Stomach (tissue), 8 donors: ENCODE measurements at regions not wholly inside any gene's neighbourhood (a gene's known extent, or its start where the extent isn't known, plus 50 kb on each side); places are given as distances from the start of the nearest gene placed in this dataset.

Experiments
- DNase-seq, 2 donors: peaks; one replicate each; pipeline versions ENCODE4 v3.0.0 to v3.0.0-alpha.2; 2013 to 2019
- H3K27ac ChIP-seq, 5 donors: fragments of 200-600 bp in 4 of 5; sonication (generic) in 4 of 5; one replicate each; pipeline ENCODE4 v1.5.1; 2013 to 2019; ENCODE audit warnings: mild to moderate bottlenecking in 1 of 5, moderate library complexity in 1 of 5
- H3K27me3 ChIP-seq, 3 donors: fragments of 200-600 bp; sonication (generic); one replicate each; pipeline ENCODE4 v1.5.1; 2017 to 2019; ENCODE audit warnings: mixed run types in 1 of 3
- H3K36me3 ChIP-seq, 4 donors: fragments of 200-600 bp; sonication (generic); 1 replicate in 3 of 4; 2 replicates in 1 of 4; pipeline ENCODE4 v1.5.1; 2016 to 2019
- H3K4me1 ChIP-seq, 4 donors: fragments of 200-600 bp; sonication (generic); one replicate each; pipeline ENCODE4 v1.5.1; 2016 to 2019
- H3K4me3 ChIP-seq, 4 donors: fragments of 200-600 bp; sonication (generic) in 3 of 4; one replicate each; pipeline ENCODE4 v1.5.1; 2016 to 2019; ENCODE audit warnings: mild to moderate bottlenecking in 1 of 4
- H3K9me3 ChIP-seq, 4 donors: fragments of 200-600 bp; sonication (generic); one replicate each; pipeline ENCODE4 v1.5.1; 2016 to 2019
- EP300 ChIP-seq: sonication (generic); formaldehyde crosslinking; IDR thresholded peaks from one replicate; pipeline ENCODE4 v1.6.1; 2017; ENCODE audit warnings: antibody characterized with exemption
- POLR2A ChIP-seq, 4 donors: fragments of 450-650 bp; IDR thresholded peaks; one replicate each; pipeline ENCODE4 v1.6.1; 2016; ENCODE audit warnings: antibody characterized with exemption in 4 of 4, control low read depth in 2 of 4, mild to moderate bottlenecking in 1 of 4, moderate library complexity in 1 of 4
- POLR2AphosphoS5 ChIP-seq, 3 donors: sonication (generic); formaldehyde crosslinking; IDR thresholded peaks; one replicate each; pipeline ENCODE4 v1.6.1; 2016; ENCODE audit warnings: antibody characterized with exemption in 3 of 3
- WGBS, 5 donors: extraction: QIAGEN DNeasy Blood & Tissue Kit in 3 of 5; methylation state at CpG; one replicate each; pipeline versions ENCODE4 v1.1.5 to v1.1.7; 2013 to 2018; 5-methylcytosine and 5-hydroxymethylcytosine counted together
- intact Hi-C: fragments of 100-400 bp; cut with DNase I; formaldehyde crosslinking; loops from one replicate; pipeline ENCODE4 v1.15.1; 2023; ENCODE audit warnings: low total_unique reads
- TF ChIP-seq, protein P1 (sequence below), 7 experiments: fragments of 450-650 bp in 4 of 7; fragments of 200-600 bp in 3 of 7; sonication (generic) in 3 of 7; IDR thresholded peaks; one replicate each; pipeline ENCODE4 v1.5.1; 2016 to 2019; ENCODE audit warnings: antibody characterized with exemption in 7 of 7, control low read depth in 2 of 7, mild to moderate bottlenecking in 1 of 7
- donor health status: healthy with polysubstance abuse.
- donor health status: Bipolar disorder and iron deficiency.
- donor health status: healthy.

DNA sequence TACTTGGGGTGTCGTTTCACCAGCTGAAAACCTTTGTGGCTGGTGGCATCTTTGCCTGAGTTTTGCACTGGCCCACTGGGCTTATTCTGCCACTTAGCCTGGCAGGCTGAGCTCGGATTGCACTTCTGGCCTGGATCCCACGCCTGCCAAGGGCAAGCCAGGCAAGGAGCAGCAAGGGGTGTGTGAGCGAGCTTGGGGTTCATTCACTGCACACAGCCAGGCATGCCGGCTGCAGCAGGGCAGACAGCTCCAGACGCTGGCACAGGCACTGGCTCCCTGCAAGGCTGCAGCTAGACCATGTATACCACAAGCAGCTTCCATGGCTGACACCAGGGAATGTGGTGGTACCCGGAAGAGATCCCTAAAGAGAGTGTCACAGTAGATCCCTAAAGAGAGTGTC lies 476.3 kb downstream of the EPHA5 start:
- TF ChIP-seq, protein P1, sequence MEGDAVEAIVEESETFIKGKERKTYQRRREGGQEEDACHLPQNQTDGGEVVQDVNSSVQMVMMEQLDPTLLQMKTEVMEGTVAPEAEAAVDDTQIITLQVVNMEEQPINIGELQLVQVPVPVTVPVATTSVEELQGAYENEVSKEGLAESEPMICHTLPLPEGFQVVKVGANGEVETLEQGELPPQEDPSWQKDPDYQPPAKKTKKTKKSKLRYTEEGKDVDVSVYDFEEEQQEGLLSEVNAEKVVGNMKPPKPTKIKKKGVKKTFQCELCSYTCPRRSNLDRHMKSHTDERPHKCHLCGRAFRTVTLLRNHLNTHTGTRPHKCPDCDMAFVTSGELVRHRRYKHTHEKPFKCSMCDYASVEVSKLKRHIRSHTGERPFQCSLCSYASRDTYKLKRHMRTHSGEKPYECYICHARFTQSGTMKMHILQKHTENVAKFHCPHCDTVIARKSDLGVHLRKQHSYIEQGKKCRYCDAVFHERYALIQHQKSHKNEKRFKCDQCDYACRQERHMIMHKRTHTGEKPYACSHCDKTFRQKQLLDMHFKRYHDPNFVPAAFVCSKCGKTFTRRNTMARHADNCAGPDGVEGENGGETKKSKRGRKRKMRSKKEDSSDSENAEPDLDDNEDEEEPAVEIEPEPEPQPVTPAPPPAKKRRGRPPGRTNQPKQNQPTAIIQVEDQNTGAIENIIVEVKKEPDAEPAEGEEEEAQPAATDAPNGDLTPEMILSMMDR (IDR thresholded peaks at IDR 0.05), result no peak
- TF ChIP-seq POLR2A (IDR thresholded peaks at IDR 0.05) (no peak), EP300 (no peak), POLR2AphosphoS5 (IDR thresholded peaks at IDR 0.05) (no peak)
- no peak for DNase-seq
- no peaks in the 10 kb centered on the region for H3K36me3 ChIP-seq
- WGBS, 5 donors, result 76 to 90% (median 79%) methylated on average over 4 to 7 of the region's 7 CpGs
- no peaks in the 10 kb centered on the region for H3K27me3 ChIP-seq
- no peaks in the 10 kb centered on the region for H3K4me1 ChIP-seq
- no peaks in the 10 kb centered on the region for H3K9me3 ChIP-seq
- H3K27ac ChIP-seq, result no peak overlapping the region
- intact Hi-C loops, result no loop called here
- no peak overlapping the region for H3K4me3 ChIP-seq

DNA sequence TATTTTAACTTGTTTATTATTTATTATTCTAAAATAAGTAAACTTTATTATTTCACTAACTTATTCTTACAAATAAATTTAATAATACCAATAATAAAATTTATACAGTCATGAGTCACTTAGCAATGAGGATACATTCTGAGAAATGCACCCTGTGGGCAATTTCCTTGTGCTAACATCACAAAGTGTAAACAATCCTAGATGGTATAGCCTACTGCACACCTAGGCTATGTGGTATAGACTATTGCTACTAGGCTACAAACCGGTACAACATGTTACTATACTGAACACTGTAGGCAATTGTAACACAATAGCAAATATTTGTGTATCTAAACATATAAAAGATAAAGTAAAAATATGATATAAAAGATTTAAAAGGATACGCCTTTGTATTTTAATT lies 479.5 kb downstream of the EPHA5 start:
- intact Hi-C loops, result no loop called here
- TF ChIP-seq, protein P1 (IDR thresholded peaks at IDR 0.05), result no peak
- TF ChIP-seq EP300 (no peak), POLR2A (IDR thresholded peaks at IDR 0.05) (no peak), POLR2AphosphoS5 (IDR thresholded peaks at IDR 0.05) (no peak)
- Histone ChIP-seq H3K36me3 (no peaks in the 10 kb centered on the region), H3K4me1 (no peaks in the 10 kb centered on the region), H3K27ac (no peak overlapping the region), H3K27me3 (no peaks in the 10 kb centered on the region), H3K4me3 (no peak overlapping the region), H3K9me3 (no peaks in the 10 kb centered on the region)
- 82 to 96% (median 89%) methylated on average over 2 of the region's 2 CpGs for WGBS, 5 donors
- no peak for DNase-seq

DNA sequence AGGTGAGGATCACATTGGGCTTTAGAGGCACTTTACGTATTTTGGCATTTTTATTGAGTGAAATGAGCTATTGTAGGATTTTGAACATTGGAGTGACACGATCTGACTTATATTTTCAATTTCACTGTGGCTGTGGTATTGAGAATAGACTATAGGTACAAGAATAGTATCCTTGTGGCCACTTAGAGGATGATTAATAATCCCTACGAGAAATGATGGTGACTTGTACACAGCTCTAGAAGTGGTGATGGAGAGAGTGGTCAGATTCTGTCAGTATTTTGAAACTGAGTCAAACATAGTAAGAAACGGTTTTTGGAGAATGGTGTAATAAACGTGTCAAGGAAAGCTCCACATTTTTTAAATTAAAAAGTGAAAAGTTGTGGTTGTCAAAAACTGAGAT lies 494.7 kb downstream of the EPHA5 start:
- WGBS, 5 donors, result 72 to 84% (median 81%) methylated on average over 5 of the region's 5 CpGs
- H3K36me3 ChIP-seq, result no peaks in the 10 kb centered on the region
- no peaks in the 10 kb centered on the region for H3K4me1 ChIP-seq
- H3K27me3 ChIP-seq, result no peaks in the 10 kb centered on the region
- intact Hi-C loops, result no loop called here
- H3K4me3 ChIP-seq, result no peak overlapping the region
- DNase-seq, result no peak
- H3K9me3 ChIP-seq, result no peaks in the 10 kb centered on the region
- TF ChIP-seq POLR2A (IDR thresholded peaks at IDR 0.05), result no peak
- no peak for TF ChIP-seq EP300
- TF ChIP-seq, protein P1 (IDR thresholded peaks at IDR 0.05), result no peak
- TF ChIP-seq POLR2AphosphoS5 (IDR thresholded peaks at IDR 0.05), result no peak
- no peak overlapping the region for H3K27ac ChIP-seq

DNA sequence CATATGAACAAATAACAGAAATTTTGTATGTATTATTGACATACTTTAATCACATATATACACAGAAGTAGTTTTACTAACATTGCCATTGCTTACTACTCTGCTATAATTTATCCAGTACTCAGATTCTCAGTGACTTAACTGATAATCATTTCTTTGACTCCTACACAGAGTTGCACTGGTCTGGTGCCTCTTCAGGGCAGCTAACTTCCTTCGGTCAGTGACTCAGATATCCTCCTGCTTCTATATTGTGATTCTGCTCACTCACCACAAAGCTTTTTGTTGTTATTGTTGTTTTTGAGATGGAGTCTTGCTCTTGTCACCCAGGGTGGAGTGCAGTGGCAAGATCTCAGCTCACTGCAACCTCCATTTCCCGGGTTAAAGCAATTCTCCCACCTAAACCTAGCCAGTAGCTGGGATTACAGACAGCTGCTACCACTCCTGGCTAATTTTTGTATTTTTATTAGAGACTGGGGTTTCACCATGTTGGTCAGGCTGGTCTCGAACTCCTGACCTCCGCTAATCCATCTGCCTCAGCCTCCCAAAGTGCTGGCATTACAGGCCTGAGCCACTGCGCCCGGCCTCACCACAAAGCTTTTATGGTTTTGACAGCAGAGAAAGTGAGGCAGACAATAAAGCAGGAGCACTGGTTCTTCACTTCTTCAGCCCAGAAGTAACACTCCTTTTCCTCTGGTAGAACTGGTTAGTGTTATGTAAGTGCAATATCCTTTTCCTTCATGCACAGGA lies 499.3 kb downstream of the EPHA5 start:
- H3K36me3 ChIP-seq, result no peaks in the 10 kb centered on the region
- H3K9me3 ChIP-seq, result no peaks in the 10 kb centered on the region
- H3K4me1 ChIP-seq, result no peaks in the 10 kb centered on the region
- TF ChIP-seq POLR2A (IDR thresholded peaks at IDR 0.05) (no peak), EP300 (no peak), POLR2AphosphoS5 (IDR thresholded peaks at IDR 0.05) (no peak)
- TF ChIP-seq, protein P1 (IDR thresholded peaks at IDR 0.05), result no peak
- H3K27ac ChIP-seq, result no peak overlapping the region
- DNase-seq, result no peak
- WGBS, 5 donors, result 83 to 90% (median 86%) methylated on average over 6 of the region's 6 CpGs
- H3K27me3 ChIP-seq, result no peaks in the 10 kb centered on the region
- intact Hi-C loops, result no loop called here
- no peak overlapping the region for H3K4me3 ChIP-seq
